CD4-positive, alpha-beta memory T cell (primary cell): ENCODE measurements at regions not wholly inside any gene's neighbourhood (a gene's known extent, or its start where the extent isn't known, plus 50 kb on each side); places are given as distances from the start of the nearest gene placed in this dataset.

ENCODE experiments used
- CTCF ChIA-PET: fragments of 350-600 bp; sonication (Branson Sonifier 250); formaldehyde crosslinking; loops from one replicate; lab custom pipeline; 2021; ENCODE audit warnings: inconsistent platforms; ENCODE audit not compliant: partially characterized antibody; lab: Charles Lee
- POLR2A ChIA-PET: fragments of 350-600 bp; sonication (Branson Sonifier 250); formaldehyde crosslinking; loops from one replicate; lab custom pipeline; 2021; ENCODE audit not compliant: partially characterized antibody; lab: Charles Lee
- DNase-seq, 5 donors: peaks; one replicate each; pipeline versions ENCODE4 v3.0.0 to v3.0.0-alpha.2; 2020 to 2022; ENCODE audit warnings: mixed read lengths in 1 of 5
- H3K27ac ChIP-seq: one replicate; pipeline ENCODE4 v1.7.0; 2013; ENCODE audit warnings: low read depth, low read length
- H3K27me3 ChIP-seq: 2 replicates; pipeline ENCODE4 v1.7.0; 2013; ENCODE audit warnings: mild to moderate bottlenecking, low read length, moderate library complexity; ENCODE audit not compliant: insufficient read depth
- H3K36me3 ChIP-seq: 2 replicates; pipeline ENCODE4 v1.7.0; 2013; ENCODE audit warnings: mild to moderate bottlenecking, low read length, moderate library complexity; ENCODE audit not compliant: insufficient read depth
- H3K4me1 ChIP-seq: 2 replicates; pipeline ENCODE4 v1.7.0; 2013; ENCODE audit warnings: mild to moderate bottlenecking, low read length, moderate library complexity; ENCODE audit not compliant: insufficient read depth
- H3K4me3 ChIP-seq, 2 donors: one replicate each; pipeline ENCODE4 v1.7.0; 2013; ENCODE audit warnings: low read length in 2 of 2, mild to moderate bottlenecking in 1 of 2
- H3K9me3 ChIP-seq, 2 donors: one replicate each; pipeline ENCODE4 v1.7.0; 2013; ENCODE audit warnings: low read length in 2 of 2, control low read depth in 1 of 2; ENCODE audit not compliant: control insufficient read depth in 1 of 2
- H3K27ac Mint-ChIP-seq, 7 donors: one replicate each; pipeline ENCODE4 v1.8.0; 2020 to 2021; ENCODE audit warnings: mixed read lengths in 7 of 7, mild to moderate bottlenecking in 6 of 7, inconsistent platforms in 3 of 7, moderate library complexity in 3 of 7
- H3K27me3 Mint-ChIP-seq, 2 donors: one replicate each; pipeline ENCODE4 v1.8.0; 2020 to 2021; ENCODE audit warnings: mixed read lengths in 2 of 2
- H3K36me3 Mint-ChIP-seq, 2 donors: one replicate each; pipeline ENCODE4 v1.8.0; 2020 to 2021; ENCODE audit warnings: mixed read lengths in 2 of 2, inconsistent platforms in 1 of 2, mild to moderate bottlenecking in 1 of 2
- H3K4me1 Mint-ChIP-seq, 4 donors: one replicate each; pipeline ENCODE4 v1.8.0; 2020 to 2021; ENCODE audit warnings: mixed read lengths in 4 of 4, mild to moderate bottlenecking in 1 of 4
- H3K4me3 Mint-ChIP-seq, 8 donors: one replicate each; pipeline ENCODE4 v1.8.0; 2020 to 2021; ENCODE audit warnings: mixed read lengths in 8 of 8, mild to moderate bottlenecking in 7 of 8, moderate library complexity in 6 of 8, inconsistent platforms in 3 of 8
- H3K9me3 Mint-ChIP-seq, 8 donors: one replicate each; pipeline ENCODE4 v1.8.0; 2020 to 2021; ENCODE audit warnings: mixed read lengths in 8 of 8, mild to moderate bottlenecking in 5 of 8, inconsistent platforms in 3 of 8, moderate library complexity in 1 of 8
- intact Hi-C: fragments of 100-400 bp; cut with micrococcal nuclease; formaldehyde crosslinking; loops from one replicate; pipeline ENCODE4 v1.15.1; 2023

DNA sequence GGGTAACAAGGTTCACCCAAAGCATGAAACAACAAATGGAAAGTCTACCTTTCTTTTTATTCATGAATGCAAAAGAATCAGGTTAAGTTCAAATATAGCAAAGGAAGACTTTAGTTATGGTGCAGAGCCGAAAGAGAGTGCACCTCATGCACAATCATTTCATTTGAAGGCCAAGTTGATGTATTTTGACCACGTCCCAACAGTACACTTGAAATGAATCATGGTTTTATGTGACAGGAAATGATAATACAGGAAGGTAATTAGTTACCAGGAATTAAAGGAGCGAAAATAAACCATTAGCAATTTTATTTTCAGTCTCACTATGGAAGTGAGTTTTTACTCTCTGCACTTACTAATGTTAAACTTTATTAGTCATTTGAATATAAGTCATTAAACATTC, 281.2 kb upstream of the DIAPH2 start:
- no peak overlapping the region for H3K27ac ChIP-seq
- no peaks in the 10 kb centered on the region for H3K27me3 ChIP-seq
- Mint-ChIP-seq H3K36me3 (no peaks in the 10 kb centered on the region), H3K27me3 (no peaks in the 10 kb centered on the region), H3K9me3 (peaks cover 0 to 3% (median 0%) of the 10 kb centered on the region in 8 donors), H3K4me1 (no peaks in the 10 kb centered on the region), H3K4me3 (no peak overlapping the region), H3K27ac (no peak overlapping the region)
- DNase-seq = no peak
- H3K9me3 ChIP-seq = no peaks in the 10 kb centered on the region
- H3K36me3 ChIP-seq = no peaks in the 10 kb centered on the region
- ChIA-PET POLR2A (no interaction called here), CTCF (no interaction called here)
- intact Hi-C loops = no loop called here
- H3K4me1 ChIP-seq = no peaks in the 10 kb centered on the region
- H3K4me3 ChIP-seq = no peak overlapping the region

DNA sequence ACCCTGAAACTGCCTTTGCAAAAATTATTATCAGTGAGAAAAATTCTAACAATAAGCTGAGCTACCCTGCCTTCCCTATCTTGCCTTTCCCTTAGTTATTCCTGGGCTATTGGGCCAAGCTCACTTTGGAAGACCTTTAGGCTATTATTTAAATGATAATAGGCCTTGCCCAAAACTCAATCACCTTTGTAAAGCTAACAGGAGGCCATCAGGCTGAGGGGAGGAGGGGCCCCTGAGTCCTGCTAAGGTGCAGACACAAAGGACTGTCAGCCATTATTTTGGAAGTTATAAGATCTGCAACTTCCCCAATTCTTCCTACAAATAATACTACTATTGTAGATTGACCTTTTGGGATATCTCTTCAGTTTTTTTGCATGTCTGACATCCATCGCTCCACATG, 278.8 kb upstream of the DIAPH2 start:
- Histone ChIP-seq H3K36me3 (no peaks in the 10 kb centered on the region), H3K27me3 (no peaks in the 10 kb centered on the region), H3K9me3 (no peaks in the 10 kb centered on the region), H3K4me3 (no peak overlapping the region), H3K27ac (no peak overlapping the region), H3K4me1 (no peaks in the 10 kb centered on the region)
- Mint-ChIP-seq H3K27me3 (no peaks in the 10 kb centered on the region), H3K4me3 (no peak overlapping the region), H3K4me1 (no peaks in the 10 kb centered on the region), H3K9me3 (no peaks in the 10 kb centered on the region), H3K27ac (no peak overlapping the region), H3K36me3 (no peaks in the 10 kb centered on the region)
- POLR2A ChIA-PET = no interaction called here
- no peak for DNase-seq
- CTCF ChIA-PET = no interaction called here
- intact Hi-C loops = no loop called here

DNA sequence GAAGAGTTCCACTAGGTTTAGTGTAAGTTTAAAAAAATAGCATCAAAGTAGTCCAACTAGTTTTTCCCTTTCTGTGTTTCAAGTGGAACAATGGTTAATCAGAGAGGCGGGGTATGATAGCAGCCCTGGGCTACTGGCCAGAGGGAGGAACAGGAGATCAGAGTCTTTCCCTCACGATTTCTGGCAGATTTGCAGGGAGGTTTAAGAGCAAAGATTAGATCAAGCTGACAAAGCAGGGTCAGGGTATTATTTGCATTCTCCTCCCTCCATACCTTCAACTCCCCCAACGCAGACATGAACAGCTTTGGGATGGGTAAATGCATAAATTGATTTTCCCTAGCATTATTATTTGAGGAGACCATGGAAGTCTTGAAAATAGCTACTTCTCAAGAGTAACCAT, 277.6 kb upstream of the DIAPH2 start:
- H3K9me3 ChIP-seq = no peaks in the 10 kb centered on the region
- CTCF ChIA-PET = no interaction called here
- H3K4me1 Mint-ChIP-seq = no peaks in the 10 kb centered on the region
- no peak overlapping the region for H3K4me3 ChIP-seq
- no peak for DNase-seq
- H3K27me3 ChIP-seq = no peaks in the 10 kb centered on the region
- H3K36me3 Mint-ChIP-seq = no peaks in the 10 kb centered on the region
- no peak overlapping the region for H3K27ac Mint-ChIP-seq
- POLR2A ChIA-PET = no interaction called here
- no peak overlapping the region for H3K4me3 Mint-ChIP-seq
- H3K4me1 ChIP-seq = no peaks in the 10 kb centered on the region
- intact Hi-C loops = no loop called here
- no peak overlapping the region for H3K27ac ChIP-seq
- no peaks in the 10 kb centered on the region for H3K27me3 Mint-ChIP-seq
- no peaks in the 10 kb centered on the region for H3K9me3 Mint-ChIP-seq
- no peaks in the 10 kb centered on the region for H3K36me3 ChIP-seq

DNA sequence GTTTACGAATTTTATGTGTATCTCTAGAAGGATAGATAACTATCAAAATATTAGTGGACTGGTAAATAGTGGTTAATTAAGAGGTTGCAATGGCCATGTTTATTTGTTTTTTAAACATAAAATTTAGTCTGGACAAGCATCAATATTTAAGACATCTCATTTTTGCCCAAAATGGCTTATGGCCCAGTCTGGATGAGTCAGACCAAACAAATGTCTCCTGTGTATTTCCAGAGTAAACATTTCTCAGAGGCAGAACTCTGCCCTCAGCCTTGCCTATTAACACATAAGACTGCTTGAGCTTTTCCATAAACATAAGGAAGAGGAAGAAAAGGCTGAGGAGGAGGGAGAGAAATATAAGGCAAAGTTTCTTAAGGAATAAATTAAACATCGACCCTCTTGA, 277.1 kb upstream of the DIAPH2 start:
- H3K27me3 Mint-ChIP-seq = no peaks in the 10 kb centered on the region
- no peaks in the 10 kb centered on the region for H3K9me3 Mint-ChIP-seq
- no peak for DNase-seq
- no peaks in the 10 kb centered on the region for H3K4me1 ChIP-seq
- H3K27ac ChIP-seq = no peak overlapping the region
- no peak overlapping the region for H3K27ac Mint-ChIP-seq
- no peak overlapping the region for H3K4me3 ChIP-seq
- H3K27me3 ChIP-seq = no peaks in the 10 kb centered on the region
- H3K9me3 ChIP-seq = no peaks in the 10 kb centered on the region
- H3K4me3 Mint-ChIP-seq = no peak overlapping the region
- CTCF ChIA-PET = no interaction called here
- H3K4me1 Mint-ChIP-seq = no peaks in the 10 kb centered on the region
- intact Hi-C loops = no loop called here
- H3K36me3 Mint-ChIP-seq = no peaks in the 10 kb centered on the region
- H3K36me3 ChIP-seq = no peaks in the 10 kb centered on the region
- POLR2A ChIA-PET = no interaction called here

DNA sequence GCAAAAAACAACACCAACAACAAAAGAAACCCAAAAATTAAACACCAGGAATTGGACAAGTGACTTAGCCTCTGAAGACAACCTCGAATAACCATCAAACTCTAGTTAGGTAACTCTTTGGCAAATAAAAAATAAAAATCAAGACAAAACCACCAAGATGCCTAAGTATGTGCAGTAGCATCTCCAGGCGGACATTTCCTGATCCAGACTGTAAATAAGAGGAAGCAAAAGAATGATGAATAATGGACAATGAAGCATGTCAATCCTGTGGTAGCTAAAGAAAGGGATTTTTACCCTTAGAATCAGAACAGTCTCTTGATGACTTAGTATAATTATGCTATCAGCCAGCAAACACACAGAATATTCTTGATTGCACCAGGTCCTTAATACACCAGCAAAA, 276.7 kb upstream of the DIAPH2 start:
- Histone ChIP-seq H3K27me3 (no peaks in the 10 kb centered on the region), H3K4me1 (no peaks in the 10 kb centered on the region), H3K4me3 (no peak overlapping the region), H3K36me3 (no peaks in the 10 kb centered on the region), H3K27ac (no peak overlapping the region), H3K9me3 (no peaks in the 10 kb centered on the region)
- Mint-ChIP-seq H3K4me1 (no peaks in the 10 kb centered on the region), H3K27me3 (no peaks in the 10 kb centered on the region), H3K36me3 (no peaks in the 10 kb centered on the region), H3K27ac (no peak overlapping the region), H3K4me3 (no peak overlapping the region), H3K9me3 (no peaks in the 10 kb centered on the region)
- CTCF ChIA-PET = no interaction called here
- DNase-seq = no peak
- POLR2A ChIA-PET = no interaction called here
- intact Hi-C loops = no loop called here

DNA sequence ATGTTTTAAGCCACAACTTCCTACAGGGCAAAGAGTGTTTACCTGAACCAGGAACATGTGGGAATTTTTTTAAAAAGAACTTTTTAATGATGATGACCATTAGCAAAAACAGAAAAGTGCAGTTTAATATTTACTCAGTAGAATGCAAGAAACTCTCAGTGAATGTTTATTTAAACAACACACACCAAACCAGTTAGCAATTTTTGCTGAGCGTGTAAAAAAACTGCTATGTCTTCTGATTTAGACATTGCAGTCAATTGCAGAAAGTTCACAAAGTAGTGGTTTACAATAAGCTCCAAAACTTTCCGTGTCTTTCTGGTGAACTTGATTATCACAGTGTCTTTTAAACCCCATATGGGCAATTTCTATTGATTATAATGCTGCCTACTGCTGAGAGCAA, 273.7 kb upstream of the DIAPH2 start:
- Histone ChIP-seq H3K36me3 (no peaks in the 10 kb centered on the region), H3K4me1 (no peaks in the 10 kb centered on the region), H3K4me3 (no peak overlapping the region), H3K27ac (no peak overlapping the region), H3K9me3 (no peaks in the 10 kb centered on the region), H3K27me3 (no peaks in the 10 kb centered on the region)
- Mint-ChIP-seq H3K27ac (no peak overlapping the region), H3K4me1 (no peaks in the 10 kb centered on the region), H3K4me3 (no peak overlapping the region), H3K9me3 (no peaks in the 10 kb centered on the region), H3K27me3 (no peaks in the 10 kb centered on the region), H3K36me3 (no peaks in the 10 kb centered on the region)
- no peak for DNase-seq
- ChIA-PET CTCF (no interaction called here), POLR2A (no interaction called here)
- intact Hi-C loops = no loop called here

DNA sequence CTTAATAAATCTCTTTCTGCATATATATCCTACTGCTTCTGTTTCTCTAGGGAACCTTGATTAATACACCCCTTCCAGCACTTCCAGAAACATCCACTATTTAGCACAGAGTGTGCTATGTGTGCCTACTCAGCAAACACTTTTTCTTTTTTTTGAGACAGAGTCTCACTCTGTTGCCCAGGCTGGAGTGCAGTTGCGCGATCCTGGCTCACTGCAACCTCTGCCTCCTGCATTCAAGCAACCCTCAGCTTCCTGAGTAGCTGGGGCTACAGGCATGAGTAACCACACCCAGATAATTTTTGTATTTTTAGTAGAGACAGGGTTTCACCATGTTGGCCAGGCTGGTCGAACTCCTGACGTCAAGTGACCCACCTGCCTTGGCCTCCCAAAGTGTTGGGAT, 266.9 kb upstream of the DIAPH2 start:
- Histone ChIP-seq H3K36me3 (no peaks in the 10 kb centered on the region), H3K4me3 (no peak overlapping the region), H3K27me3 (no peaks in the 10 kb centered on the region), H3K27ac (no peak overlapping the region), H3K4me1 (no peaks in the 10 kb centered on the region), H3K9me3 (no peaks in the 10 kb centered on the region)
- H3K36me3 Mint-ChIP-seq = no peaks in the 10 kb centered on the region
- H3K4me1 Mint-ChIP-seq = no peaks in the 10 kb centered on the region
- no peak overlapping the region for H3K4me3 Mint-ChIP-seq
- H3K9me3 Mint-ChIP-seq = no peaks in the 10 kb centered on the region
- H3K27me3 Mint-ChIP-seq = no peaks in the 10 kb centered on the region
- no peak overlapping the region for H3K27ac Mint-ChIP-seq
- ChIA-PET POLR2A (no interaction called here), CTCF (no interaction called here)
- no peak for DNase-seq
- intact Hi-C loops = no loop called here

DNA sequence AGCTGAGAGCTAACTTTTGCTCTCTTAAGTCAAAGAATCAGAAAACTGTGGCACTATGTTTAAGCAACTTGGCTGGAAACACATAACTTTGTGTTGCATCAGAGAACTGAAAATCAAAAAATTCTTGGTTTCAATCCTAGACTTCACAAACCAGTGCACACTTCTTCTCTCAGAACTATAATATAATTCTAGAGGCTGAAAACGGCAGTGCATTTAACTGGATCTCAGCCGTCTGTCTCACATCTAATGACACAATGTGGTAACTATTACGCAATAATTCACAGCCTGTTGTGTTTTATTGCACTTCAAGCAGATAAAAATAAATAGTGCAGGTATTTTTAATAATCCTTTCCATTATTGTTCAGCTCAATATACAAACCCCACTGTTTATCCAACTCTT, 260.6 kb upstream of the DIAPH2 start:
- POLR2A ChIA-PET = no interaction called here
- no peaks in the 10 kb centered on the region for H3K36me3 Mint-ChIP-seq
- Histone ChIP-seq H3K4me1 (no peaks in the 10 kb centered on the region), H3K36me3 (no peaks in the 10 kb centered on the region), H3K27ac (no peak overlapping the region), H3K4me3 (no peak overlapping the region), H3K9me3 (no peaks in the 10 kb centered on the region), H3K27me3 (no peaks in the 10 kb centered on the region)
- CTCF ChIA-PET = no interaction called here
- no peak overlapping the region for H3K4me3 Mint-ChIP-seq
- no peaks in the 10 kb centered on the region for H3K4me1 Mint-ChIP-seq
- no peak overlapping the region for H3K27ac Mint-ChIP-seq
- no peak for DNase-seq
- intact Hi-C loops = no loop called here
- H3K9me3 Mint-ChIP-seq = peaks cover 0 to 2% (median 0%) of the 10 kb centered on the region in 8 donors
- peaks cover 0 to 1% of the 10 kb centered on the region in 2 donors for H3K27me3 Mint-ChIP-seq
